HG03060 (cell line): ENCODE measurements at regions not wholly inside any gene's neighbourhood (a gene's known extent, or its start where the extent isn't known, plus 50 kb on each side); places are given as distances from the start of the nearest gene placed in this dataset.
"Not testable (repeated sequence)": the region's sequence is repeated elsewhere in the genome, so short reads cannot be mapped to it uniquely, and the experiment has no call there.

Experiments
- ATAC-seq: cut with Tn5 transposase; IDR thresholded peaks from one replicate; pipeline ENCODE4 v1.9.1; 2021; ENCODE audit warnings: low read depth, moderate number of reproducible peaks; ENCODE audit not compliant: unreplicated experiment

DNA sequence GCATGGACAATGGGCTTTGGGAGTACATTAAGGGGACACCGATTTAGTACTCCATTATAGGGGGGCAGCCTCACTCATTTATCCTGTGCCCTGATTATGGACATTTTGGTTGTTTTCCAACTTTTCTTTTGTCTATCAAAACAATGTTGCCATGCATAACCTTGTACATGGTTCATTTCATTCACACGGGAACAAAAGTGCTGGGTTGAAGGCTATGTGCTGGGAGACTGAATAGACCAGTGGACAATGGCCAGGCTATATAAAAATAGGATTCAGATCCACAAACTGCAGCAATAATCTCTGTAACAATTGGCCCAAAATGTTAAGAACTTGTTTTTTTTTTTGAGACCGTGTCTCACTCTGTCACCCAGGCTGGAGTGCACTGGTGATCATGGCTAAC is 100.7 kb upstream of the GMDS start:
- no peak for ATAC-seq

DNA sequence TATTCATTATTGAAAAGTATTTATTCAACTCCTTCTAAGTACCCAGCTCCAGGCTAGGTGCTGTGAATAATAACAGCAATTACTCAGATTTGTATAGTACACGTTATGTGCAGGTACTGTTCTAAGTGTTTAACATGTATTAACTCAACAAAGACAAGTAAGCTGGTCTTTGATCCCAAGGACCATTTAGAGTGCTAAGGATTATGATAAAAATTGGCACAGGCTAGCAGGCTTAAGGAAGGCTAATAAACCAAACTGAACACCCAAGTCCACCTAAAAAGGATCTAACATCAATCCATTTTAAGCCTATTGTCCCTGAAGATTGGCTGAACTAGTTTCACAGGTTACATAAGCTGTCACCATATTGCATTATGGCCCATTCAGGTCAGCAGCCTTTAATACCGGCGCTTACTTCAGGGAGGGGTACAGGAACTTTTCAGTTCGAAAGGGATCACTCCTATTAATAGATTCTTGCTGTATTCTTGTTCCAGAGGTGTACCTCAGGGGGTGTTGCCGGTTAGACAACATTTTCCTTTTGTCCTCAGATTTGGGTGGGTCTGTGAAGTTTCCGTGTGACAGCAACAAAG is 99.0 kb upstream of the GMDS start:
- ATAC-seq = no peak

DNA sequence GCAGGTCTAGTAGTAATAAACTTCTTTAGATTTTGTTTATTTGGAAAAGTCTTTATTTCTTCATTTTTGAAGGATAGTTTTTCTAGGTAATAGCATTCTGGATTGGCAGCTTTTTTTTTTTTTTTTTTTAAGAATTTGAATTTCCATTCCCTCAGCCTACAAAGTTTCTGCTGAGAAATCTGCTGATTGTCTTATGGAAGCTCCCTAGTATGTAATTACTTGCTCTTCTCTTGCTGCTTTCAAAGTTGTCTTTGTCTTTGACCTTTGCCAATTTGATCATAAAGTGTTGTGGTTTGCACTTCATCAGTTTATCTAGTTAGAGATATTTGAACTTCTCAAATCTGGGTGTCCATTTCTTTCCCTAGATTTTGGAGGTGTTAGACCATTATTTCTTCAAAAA is 82.2 kb upstream of the GMDS start:
- ATAC-seq = no peak

DNA sequence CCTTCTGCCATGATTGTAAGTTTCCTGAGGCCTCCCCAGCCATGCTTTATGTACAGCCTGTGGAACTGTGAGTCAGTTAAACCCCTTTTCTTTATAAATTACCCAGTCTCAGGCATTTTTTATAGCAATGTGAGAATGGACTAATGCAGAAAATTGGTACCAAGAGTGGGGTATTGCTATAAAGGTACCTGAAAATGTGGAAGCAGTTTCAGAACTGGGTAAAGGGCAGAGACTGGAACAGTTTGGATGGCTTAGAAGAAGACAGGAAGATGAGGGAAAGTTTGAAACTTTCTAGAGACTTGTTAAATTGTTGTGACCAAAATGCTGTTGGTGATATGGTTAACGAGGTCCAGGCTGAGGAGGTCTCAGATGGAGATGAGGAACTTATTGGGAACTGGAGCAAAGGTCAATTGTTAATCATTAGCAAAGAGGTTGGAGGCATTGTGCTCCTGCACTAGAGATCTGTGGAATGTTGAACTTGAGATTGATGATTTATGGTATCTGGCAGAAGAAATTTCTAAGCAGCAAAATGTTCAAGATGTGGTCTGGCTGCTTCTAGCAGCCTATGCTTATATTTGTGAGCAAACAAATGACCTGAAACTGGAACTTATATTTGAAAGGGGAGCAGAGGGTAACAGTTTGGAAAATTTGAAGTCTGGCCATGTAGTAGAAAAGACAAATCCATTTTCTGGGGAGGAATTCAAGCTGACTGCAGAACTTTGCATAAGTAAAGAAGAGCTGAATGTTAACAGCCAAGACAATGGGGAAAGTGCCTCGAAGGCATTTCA is 79.0 kb upstream of the GMDS start:
- no peak for ATAC-seq

DNA sequence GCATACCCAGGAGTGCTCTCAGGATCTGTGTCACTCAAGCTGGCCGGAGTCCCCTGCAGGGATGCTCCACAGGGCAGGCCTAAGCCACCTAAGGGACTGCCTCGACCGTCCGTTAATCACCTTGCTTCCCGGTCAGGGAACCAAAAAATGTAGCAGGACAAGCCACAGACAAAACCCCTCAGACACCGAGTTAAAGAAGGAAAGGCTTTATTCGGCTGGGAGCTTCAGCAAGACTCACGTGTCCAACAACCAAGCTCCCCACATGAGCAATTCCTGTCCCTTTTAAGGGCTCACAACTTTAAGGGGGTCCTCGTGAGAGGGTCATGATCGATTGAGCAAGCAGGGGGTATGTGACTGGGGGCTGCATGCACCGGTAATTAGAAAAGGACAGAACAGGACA is 72.1 kb upstream of the GMDS start:
- not testable (repeated sequence) for ATAC-seq

DNA sequence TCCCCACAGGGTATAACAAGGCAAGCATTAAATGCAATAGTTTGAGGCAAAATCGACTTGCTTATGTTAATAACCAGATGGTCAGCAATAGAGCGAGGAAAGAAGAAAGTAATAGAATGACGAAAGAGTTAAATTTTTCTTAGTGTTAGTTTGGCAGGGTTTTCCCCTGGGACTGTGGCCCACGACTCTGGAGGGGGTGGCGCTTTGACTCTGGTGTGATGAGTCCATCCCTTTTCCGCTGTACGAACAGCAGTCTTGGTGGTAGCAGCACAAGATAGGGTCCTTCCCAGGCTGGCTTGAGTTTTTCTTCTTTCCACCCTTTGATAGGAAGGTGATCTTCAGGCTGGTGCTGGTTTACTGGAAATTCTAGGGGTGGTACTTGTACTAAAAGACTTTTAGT is 69.2 kb upstream of the GMDS start:
- ATAC-seq = no peak

DNA sequence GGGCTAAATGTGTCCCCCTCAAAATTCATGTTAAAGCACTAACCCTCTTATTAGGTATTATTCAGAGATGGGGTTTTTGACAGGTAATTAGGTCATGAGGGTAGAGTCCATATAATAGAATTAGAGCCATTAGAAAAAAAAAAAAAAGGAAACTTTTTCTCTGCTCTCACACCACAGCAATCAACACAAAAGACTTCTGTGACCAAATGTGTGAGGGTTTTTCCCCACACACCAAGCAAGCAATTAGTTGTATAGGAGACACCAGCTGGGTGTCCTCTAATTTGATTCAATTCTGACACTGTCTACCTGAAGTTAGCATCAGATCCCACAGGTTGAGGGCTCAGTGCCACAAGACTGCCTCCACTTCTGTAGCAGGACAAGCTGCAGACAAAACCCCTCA is 64.6 kb upstream of the GMDS start:
- no peak for ATAC-seq

DNA sequence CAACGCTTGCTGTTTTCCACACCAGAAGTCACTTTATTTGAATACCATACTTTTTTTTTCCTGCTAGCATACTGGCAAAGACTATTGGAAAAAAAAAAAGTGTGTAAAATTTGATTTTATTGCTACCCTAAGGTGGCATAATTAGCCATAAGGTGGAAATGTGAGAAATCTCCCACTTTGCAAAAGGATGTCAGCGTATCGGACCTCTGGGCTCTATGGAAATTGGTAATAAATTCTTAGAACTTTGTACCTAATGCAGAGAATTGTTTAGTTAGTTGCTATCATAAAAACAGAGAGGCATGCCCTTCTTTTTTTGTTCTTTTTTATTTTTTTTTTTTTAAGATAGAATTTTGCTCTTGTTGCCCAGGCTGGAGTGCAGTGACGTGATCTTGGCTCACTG is 63.7 kb upstream of the GMDS start:
- ATAC-seq = no peak

DNA sequence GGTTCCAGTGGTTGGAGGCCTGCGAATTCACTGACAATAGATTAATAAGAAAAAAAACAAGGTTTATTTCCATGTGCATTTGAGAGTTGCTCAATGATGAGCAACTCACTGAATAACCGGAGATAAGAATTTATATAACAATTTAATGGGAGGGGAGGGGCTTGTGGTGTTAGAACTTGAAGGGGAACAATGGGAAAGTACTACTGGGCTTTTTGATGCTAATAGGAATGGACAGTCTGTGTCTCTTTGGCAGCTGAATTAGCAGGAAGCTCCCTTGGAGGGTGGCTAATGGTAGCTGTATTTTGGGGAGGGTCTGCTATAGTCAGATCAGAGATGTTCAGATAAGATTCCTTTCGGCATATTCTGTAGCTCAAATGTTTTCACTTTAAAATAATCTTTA is 62.4 kb upstream of the GMDS start:
- no peak for ATAC-seq

DNA sequence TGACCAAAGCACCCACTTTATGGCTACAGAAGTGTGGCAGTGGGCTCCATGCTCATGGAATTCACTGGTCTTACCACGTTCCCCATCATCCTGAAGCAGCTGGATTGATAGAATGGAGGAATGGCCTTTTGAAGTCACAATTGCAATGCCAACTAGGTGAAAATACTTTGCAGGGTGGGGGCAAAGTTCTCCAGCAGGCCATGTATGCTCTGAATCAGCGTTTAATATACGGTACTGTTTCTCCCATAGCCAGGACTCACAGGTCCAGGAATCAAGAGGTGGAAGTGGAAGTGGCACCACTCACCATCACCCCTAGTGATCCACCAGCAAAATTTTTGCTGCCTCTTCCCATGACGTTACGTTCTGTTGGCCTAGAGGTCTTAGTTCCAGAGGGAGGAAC is 60.5 kb upstream of the GMDS start:
- no peak for ATAC-seq

DNA sequence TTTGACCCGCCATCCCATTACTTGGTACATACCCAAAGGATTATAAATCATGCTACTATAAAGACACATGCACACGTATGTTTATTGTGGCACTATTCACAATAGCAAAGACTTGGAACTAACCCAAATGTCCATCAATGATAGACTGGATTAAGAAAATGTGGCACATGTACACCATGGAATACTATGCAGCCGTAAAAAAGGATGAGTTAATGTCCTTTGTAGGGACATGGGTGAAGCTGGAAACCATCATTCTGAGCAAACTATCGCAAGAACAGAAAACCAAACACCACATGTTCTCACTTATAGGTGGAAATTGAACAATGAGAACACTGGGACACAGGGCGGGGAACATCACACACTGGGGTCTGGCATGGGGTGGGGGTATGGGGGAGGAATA is 57.1 kb upstream of the GMDS start:
- not testable (repeated sequence) for ATAC-seq

DNA sequence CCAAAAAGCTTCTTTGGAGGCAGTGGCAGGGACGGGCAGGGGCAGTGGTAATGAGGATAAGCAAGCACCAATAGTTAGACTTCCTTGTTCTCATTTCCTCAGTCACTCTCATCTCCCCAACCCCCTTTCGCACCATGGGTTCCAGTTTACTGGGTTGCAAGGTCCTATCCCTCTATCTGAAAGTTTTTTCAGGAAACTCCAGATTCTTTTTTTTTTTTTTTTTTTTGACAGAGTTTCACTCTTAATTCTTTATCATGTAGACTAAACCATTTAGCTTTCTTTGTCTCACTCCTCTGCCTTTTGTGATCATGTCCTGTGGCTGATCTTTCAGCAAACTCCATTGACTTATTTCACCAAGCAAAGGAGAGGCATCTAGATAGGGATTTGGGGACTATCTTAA is 51.4 kb upstream of the GMDS start:
- no peak for ATAC-seq
